ENCODE measurements at regions not wholly inside any gene's neighbourhood (a gene's known extent, or its start where the extent isn't known, plus 50 kb on each side); places are given as distances from the start of the nearest gene placed in this dataset.

- no peak for TF ChIP-seq CTCF (IDR thresholded peaks at IDR 0.05; ENCODE audit: poor library complexity, severe bottlenecking)
- no peak for TF ChIP-seq EP300 (conservative IDR thresholded peaks at IDR 0.05; ENCODE audit: poor library complexity, severe bottlenecking)
- no peak for TF ChIP-seq SMC3 (conservative IDR thresholded peaks at IDR 0.05; ENCODE audit: poor library complexity)
- no peak for TF ChIP-seq EZH2 (IDR thresholded peaks at IDR 0.05; ENCODE audit: borderline replicate concordance, insufficient read depth, low read length, poor library complexity, severe bottlenecking)
- no peak for TF ChIP-seq POLR2AphosphoS5 (IDR thresholded peaks at IDR 0.05)
- TF ChIP-seq TAF1 (IDR thresholded peaks at IDR 0.05; ENCODE audit: low read depth), result no peak
- no peak for TF ChIP-seq MXI1 (conservative IDR thresholded peaks at IDR 0.05; ENCODE audit: poor library complexity, severe bottlenecking)
- no peak for TF ChIP-seq RAD21 (conservative IDR thresholded peaks at IDR 0.05)
- TF ChIP-seq REST (IDR thresholded peaks at IDR 0.05; ENCODE audit: borderline replicate concordance), result no peak
- no peaks in the 10 kb centered on the region for H3F3A ChIP-seq (ENCODE audit: insufficient read depth, low read length, poor library complexity, severe bottlenecking)
- no peaks in the 10 kb centered on the region for H3K9me2 ChIP-seq (ENCODE audit: insufficient read depth, low read length)
- no peaks in the 10 kb centered on the region for H3K9me3 ChIP-seq (ENCODE audit: low read length)
- H3K79me2 ChIP-seq (replicated peaks; ENCODE audit: insufficient read depth, low read length), result no peaks in the 10 kb centered on the region
- H4K20me1 ChIP-seq (ENCODE audit: insufficient read depth), result no peaks in the 10 kb centered on the region
- no peak overlapping the region for H2AFZ ChIP-seq (ENCODE audit: low read depth, low read length)
- no peak overlapping the region for H3K27ac ChIP-seq (ENCODE audit: low read length)
- no peak overlapping the region for H3K4me2 ChIP-seq (ENCODE audit: low read length)
- H3K9ac ChIP-seq (ENCODE audit: low read length), result no peak overlapping the region
- no peaks in the 10 kb centered on the region for H3K27me3 ChIP-seq (ENCODE audit: insufficient read depth, low read depth, low read length)
- no peak overlapping the region for H3K4me3 ChIP-seq (ENCODE audit: low read length)
- H3K36me3 ChIP-seq (ENCODE audit: insufficient read depth, low read length), result no peaks in the 10 kb centered on the region
Measured at GRCh38 chr5:171595401-171595800, 176.0 kb downstream of the FGF18 start.

- no peak overlapping the region for H2AFZ ChIP-seq (ENCODE audit: low read depth, low read length)
- H4K20me1 ChIP-seq (ENCODE audit: insufficient read depth), result no peaks in the 10 kb centered on the region
- no peak overlapping the region for H3K4me2 ChIP-seq (ENCODE audit: low read length)
- no peak for TF ChIP-seq RAD21 (conservative IDR thresholded peaks at IDR 0.05)
- no peak overlapping the region for H3K27ac ChIP-seq (ENCODE audit: low read length)
- H3K27me3 ChIP-seq (ENCODE audit: insufficient read depth, low read depth, low read length), result no peaks in the 10 kb centered on the region
- H3F3A ChIP-seq (ENCODE audit: insufficient read depth, low read length, poor library complexity, severe bottlenecking), result no peaks in the 10 kb centered on the region
- no peaks in the 10 kb centered on the region for H3K9me2 ChIP-seq (ENCODE audit: insufficient read depth, low read length)
- H3K36me3 ChIP-seq (ENCODE audit: insufficient read depth, low read length), result no peaks in the 10 kb centered on the region
- no peaks in the 10 kb centered on the region for H3K9me3 ChIP-seq (ENCODE audit: low read length)
- H3K9ac ChIP-seq (ENCODE audit: low read length), result no peak overlapping the region
- H3K4me3 ChIP-seq (ENCODE audit: low read length), result no peak overlapping the region
- H3K79me2 ChIP-seq (replicated peaks; ENCODE audit: insufficient read depth, low read length), result no peaks in the 10 kb centered on the region
Measured at GRCh38 chr5:171595801-171596231, 176.4 kb downstream of the FGF18 start.

- Histone ChIP-seq H3K4me3 (ENCODE audit: low read length) (no peak overlapping the region), H3K27ac (ENCODE audit: low read length) (no peak overlapping the region), H3K36me3 (ENCODE audit: insufficient read depth, low read length) (no peaks in the 10 kb centered on the region), H3K9ac (ENCODE audit: low read length) (no peak overlapping the region), H2AFZ (ENCODE audit: low read depth, low read length) (no peak overlapping the region), H3K27me3 (ENCODE audit: insufficient read depth, low read depth, low read length) (no peaks in the 10 kb centered on the region), H3F3A (ENCODE audit: insufficient read depth, low read length, poor library complexity, severe bottlenecking) (no peaks in the 10 kb centered on the region), H3K4me2 (ENCODE audit: low read length) (no peak overlapping the region), H3K79me2 (replicated peaks; ENCODE audit: insufficient read depth, low read length) (no peaks in the 10 kb centered on the region), H3K9me2 (ENCODE audit: insufficient read depth, low read length) (no peaks in the 10 kb centered on the region), H4K20me1 (ENCODE audit: insufficient read depth) (no peaks in the 10 kb centered on the region), H3K9me3 (ENCODE audit: low read length) (no peaks in the 10 kb centered on the region)
- no peak for TF ChIP-seq EZH2 (IDR thresholded peaks at IDR 0.05; ENCODE audit: borderline replicate concordance, insufficient read depth, low read length, poor library complexity, severe bottlenecking)
- no peak for TF ChIP-seq REST (IDR thresholded peaks at IDR 0.05; ENCODE audit: borderline replicate concordance)
- TF ChIP-seq TAF1 (IDR thresholded peaks at IDR 0.05; ENCODE audit: low read depth), result no peak
- TF ChIP-seq CTCF (IDR thresholded peaks at IDR 0.05; ENCODE audit: poor library complexity, severe bottlenecking), result no peak
- TF ChIP-seq RAD21 (conservative IDR thresholded peaks at IDR 0.05), result no peak
- no peak for TF ChIP-seq SMC3 (conservative IDR thresholded peaks at IDR 0.05; ENCODE audit: poor library complexity)
- TF ChIP-seq MXI1 (conservative IDR thresholded peaks at IDR 0.05; ENCODE audit: poor library complexity, severe bottlenecking), result no peak
- TF ChIP-seq POLR2AphosphoS5 (IDR thresholded peaks at IDR 0.05), result no peak
- no peak for TF ChIP-seq EP300 (conservative IDR thresholded peaks at IDR 0.05; ENCODE audit: poor library complexity, severe bottlenecking)
Measured at GRCh38 chr5:171596391-171596878, 177.0 kb downstream of the FGF18 start.

Measured in neural cell (in vitro differentiated cells).